ENCODE measurements at regions not wholly inside any gene's neighbourhood (a gene's known extent, or its start where the extent isn't known, plus 50 kb on each side); places are given as distances from the start of the nearest gene placed in this dataset.

GRCh38 chr10:59960751-59961150 is 54.4 kb upstream of the CCDC6 start:
- CTCF ChIA-PET, result no interaction called here
- DNase-seq (ENCODE audit: extremely low spot score), result no peak
- no peak for TF ChIP-seq CTCF (IDR thresholded peaks at IDR 0.05; ENCODE audit: control extremely low read depth, extremely low read depth, low read depth, missing control alignments)
- POLR2A ChIA-PET, result no interaction called here

GRCh38 chr10:59959504-59960018 is 53.2 kb upstream of the CCDC6 start:
- ChIA-PET POLR2A (interaction anchor here (0.6 kb wide), 1 partner anchor 723 kb away, joined by 3 read pairs; no protein-coding TSS in a partner anchor), CTCF (interaction anchor here (0.9 to 1.4 kb wide), 3 partner anchors 8 to 87 kb away, joined by 3 to 4 read pairs (median 3); no protein-coding TSS in a partner anchor)
- no peak for TF ChIP-seq CTCF (IDR thresholded peaks at IDR 0.05; ENCODE audit: control extremely low read depth, extremely low read depth, low read depth, missing control alignments)
- no peak for DNase-seq (ENCODE audit: extremely low spot score)

- TF ChIP-seq CTCF (IDR thresholded peaks at IDR 0.05; ENCODE audit: control extremely low read depth, extremely low read depth, low read depth, missing control alignments), result no peak
- DNase-seq (ENCODE audit: extremely low spot score), result no peak
- ChIA-PET POLR2A (no interaction called here), CTCF (interaction anchor here (0.9 to 1.4 kb wide), 3 partner anchors 8 to 86 kb away, joined by 3 to 4 read pairs (median 3); no protein-coding TSS in a partner anchor)
Observed at GRCh38 chr10:59958882-59959281, 52.5 kb upstream of the CCDC6 start.

- no peak for TF ChIP-seq CTCF (IDR thresholded peaks at IDR 0.05; ENCODE audit: control extremely low read depth, extremely low read depth, low read depth, missing control alignments)
- ChIA-PET POLR2A (no interaction called here), CTCF (no interaction called here)
- no peak for DNase-seq (ENCODE audit: extremely low spot score)
Observed at GRCh38 chr10:59957975-59958374, 51.6 kb upstream of the CCDC6 start.

Measured in GM10248 (cell line).